GM20000 (cell line): ENCODE measurements at regions not wholly inside any gene's neighbourhood (a gene's known extent, or its start where the extent isn't known, plus 50 kb on each side); places are given as distances from the start of the nearest gene placed in this dataset.
"Not testable (repeated sequence)": the region's sequence is repeated elsewhere in the genome, so short reads cannot be mapped to it uniquely, and the experiment has no call there.

Experiments used
- DNase-seq: peaks from one replicate; pipeline ENCODE4 v3.0.0; 2012; ENCODE audit warnings: low spot score
- TF ChIP-seq, protein P1 (sequence below): IDR thresholded peaks from 2 replicates; pipeline ENCODE4 v1.5.1; 2012; ENCODE audit warnings: mild to moderate bottlenecking, control low read depth; ENCODE audit errors: extremely low read depth, missing control alignments

DNA sequence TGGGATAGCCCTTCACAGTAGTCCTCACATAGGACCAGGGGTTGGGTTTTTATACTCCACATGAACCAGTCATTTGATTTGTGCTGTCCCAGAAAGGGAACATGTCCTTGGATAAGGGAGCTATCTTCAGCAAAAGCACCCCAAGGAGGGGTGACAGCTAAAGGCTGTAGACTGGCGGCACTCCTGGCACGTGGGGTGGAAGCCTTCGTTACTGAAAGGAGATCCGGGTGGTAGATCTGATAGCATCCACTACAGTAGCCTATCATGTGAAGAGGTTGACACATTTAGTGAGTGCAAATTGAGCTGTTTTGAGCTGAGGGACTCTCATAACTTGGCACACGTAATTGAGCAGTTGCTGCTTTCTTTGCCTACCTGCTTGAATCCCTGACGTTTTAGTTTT is 588.8 kb upstream of the GOLIM4 start:
- TF ChIP-seq, protein P1, sequence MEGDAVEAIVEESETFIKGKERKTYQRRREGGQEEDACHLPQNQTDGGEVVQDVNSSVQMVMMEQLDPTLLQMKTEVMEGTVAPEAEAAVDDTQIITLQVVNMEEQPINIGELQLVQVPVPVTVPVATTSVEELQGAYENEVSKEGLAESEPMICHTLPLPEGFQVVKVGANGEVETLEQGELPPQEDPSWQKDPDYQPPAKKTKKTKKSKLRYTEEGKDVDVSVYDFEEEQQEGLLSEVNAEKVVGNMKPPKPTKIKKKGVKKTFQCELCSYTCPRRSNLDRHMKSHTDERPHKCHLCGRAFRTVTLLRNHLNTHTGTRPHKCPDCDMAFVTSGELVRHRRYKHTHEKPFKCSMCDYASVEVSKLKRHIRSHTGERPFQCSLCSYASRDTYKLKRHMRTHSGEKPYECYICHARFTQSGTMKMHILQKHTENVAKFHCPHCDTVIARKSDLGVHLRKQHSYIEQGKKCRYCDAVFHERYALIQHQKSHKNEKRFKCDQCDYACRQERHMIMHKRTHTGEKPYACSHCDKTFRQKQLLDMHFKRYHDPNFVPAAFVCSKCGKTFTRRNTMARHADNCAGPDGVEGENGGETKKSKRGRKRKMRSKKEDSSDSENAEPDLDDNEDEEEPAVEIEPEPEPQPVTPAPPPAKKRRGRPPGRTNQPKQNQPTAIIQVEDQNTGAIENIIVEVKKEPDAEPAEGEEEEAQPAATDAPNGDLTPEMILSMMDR = no peak
- DNase-seq = no peak

DNA sequence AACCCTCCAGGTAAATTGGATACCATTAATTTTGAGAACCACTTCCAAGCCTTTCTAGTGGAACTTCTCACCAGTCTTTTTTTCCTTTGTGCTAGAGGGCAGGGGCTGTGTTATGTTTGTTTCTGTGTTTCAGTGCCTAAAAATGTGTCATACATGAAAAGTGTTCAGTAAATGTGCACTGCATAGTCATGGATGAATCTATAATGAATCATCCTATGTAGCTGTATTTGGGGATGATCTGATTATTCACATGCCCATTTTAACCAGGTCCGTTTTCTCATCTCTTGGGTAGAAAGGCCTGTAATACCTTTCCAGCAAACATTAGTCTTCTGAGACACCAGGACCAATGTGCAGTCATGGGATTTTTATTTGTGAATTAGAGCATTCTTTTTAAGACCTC is 583.0 kb upstream of the GOLIM4 start:
- no peak for DNase-seq

DNA sequence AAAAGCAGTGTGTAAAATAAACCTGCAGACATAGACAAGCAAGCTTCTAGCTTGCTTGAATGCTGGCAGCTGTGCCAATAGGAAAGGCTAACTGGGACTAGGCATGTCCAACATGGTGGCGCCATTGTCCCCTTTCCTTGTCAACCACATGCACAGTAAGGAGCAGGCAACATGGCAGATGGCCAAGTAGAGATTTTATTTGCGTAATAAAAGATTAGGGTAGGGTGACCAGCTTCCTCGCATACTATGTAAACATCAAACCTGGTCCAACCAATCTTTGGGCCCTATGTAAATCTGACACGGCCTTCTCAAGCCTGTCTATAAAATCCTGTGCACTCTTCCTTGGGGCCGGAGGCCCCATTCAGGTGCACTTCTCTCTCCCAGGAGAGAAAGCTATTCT is 575.4 kb upstream of the GOLIM4 start:
- no peak for DNase-seq

More for the DNA sequence above, 583.0 kb upstream of the GOLIM4 start:
- TF ChIP-seq, protein P1 = no peak

DNA sequence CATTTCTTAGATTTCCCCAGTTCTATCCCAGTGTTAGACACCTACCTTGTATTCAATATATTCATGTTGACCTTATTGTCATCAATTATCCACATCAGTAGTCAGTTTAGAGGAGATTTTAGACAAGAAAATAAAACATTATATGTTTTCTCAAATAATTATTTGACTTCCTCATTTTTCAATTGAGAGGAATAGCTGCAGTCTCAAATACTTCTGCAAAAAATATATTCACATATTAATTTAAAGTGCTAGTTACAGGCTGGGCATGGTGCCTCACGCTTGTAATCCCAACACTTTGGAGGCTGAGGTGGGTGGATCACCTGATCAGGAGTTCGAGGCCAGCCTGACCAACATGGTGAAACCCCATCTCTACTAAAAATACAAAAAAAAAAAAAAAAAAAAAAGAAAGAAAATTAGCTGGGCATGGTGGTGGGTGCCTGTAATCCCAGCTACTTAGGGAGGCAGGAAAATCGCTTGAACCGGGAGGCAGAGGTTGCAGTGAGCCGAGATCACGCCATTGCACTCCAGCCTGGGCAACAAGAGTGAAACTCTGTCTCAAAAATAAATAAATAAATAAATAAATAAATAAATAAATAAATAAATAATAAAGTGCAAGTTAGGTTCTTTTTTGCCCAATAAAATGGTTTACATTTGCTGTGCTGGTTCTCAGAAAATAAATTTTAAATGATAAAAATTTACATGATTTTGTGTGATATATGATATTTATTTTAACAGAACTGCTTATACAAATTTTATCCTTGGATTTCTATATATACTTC is 565.3 kb upstream of the GOLIM4 start:
- not testable (repeated sequence) for DNase-seq

More for the DNA sequence above, 575.4 kb upstream of the GOLIM4 start:
- TF ChIP-seq, protein P1 = no peak

DNA sequence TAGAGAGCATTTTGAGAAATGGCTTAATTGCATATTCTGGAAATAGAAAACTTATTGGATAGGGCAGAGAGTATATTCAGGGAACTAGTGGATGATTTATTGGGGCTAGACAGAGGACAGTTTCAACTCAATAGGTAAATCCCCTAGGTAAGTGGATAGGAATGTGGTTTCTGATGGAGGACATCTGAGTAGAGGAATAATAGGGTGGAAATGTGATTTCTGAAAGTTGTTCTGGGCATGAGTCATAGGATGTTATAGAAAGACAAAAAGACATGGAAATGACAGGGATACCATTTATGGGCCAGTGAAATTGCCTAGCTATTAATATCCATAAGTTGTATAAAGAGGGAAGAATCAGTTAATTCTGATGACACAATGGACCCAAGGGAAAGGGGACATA is 563.3 kb upstream of the GOLIM4 start:
- DNase-seq = no peak
- TF ChIP-seq, protein P1 = no peak

DNA sequence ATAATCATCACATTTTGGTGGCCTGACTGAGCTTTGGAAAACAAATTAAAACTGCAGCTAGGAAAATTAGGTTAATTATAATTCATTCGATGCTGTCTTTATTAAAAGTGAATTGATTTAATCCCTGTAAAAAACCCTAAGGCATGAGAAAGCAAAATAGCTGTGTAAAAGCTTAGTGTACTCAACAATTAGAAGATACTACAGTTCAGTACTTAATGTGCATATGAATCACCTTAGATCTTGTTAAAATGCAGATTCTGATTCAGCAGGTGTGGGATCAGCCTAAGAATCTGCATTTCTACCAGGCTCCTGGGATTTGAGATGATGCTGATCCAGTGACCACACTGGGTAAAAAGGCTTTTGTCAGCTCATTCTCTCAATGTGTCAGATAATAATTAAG is 559.9 kb upstream of the GOLIM4 start:
- no peak for DNase-seq
- TF ChIP-seq, protein P1 = no peak

DNA sequence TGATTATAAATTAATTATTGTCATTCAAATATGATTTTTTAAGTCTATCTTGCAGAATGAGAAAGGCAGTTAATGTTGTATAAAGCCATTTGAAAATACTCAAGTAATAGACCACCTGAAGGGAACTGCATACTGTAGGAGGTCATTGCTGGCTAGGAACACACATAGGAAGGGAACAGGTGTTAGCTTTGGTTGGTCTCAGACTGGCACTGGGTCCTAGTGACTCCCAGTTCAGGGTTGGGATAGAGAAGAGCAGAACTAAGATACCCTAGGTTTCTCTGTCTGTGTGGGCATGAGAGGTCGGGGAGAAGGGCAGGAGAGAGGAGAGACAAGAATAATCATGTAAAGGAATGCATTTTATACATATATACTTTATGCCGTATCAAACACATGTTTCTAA is 559.0 kb upstream of the GOLIM4 start:
- no peak for DNase-seq
- TF ChIP-seq, protein P1 = no peak

DNA sequence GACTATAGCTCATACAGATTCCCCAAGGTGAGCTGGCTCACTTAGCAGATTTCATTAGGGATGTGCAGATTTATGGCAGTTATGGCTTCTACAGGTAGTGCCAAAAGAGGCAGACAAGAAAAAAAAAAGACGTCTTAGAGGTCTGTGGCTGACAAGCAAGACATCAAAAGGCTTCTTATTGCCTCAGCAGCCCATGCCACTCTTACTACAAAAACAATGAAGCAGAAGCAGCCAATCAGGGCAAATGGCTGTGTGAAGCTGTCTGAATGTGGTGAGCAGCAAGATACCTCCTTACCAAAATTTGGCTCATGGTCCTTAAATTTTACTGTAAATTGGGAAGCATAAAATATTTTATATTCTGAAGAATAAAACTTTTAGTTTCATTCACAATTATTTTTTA is 557.5 kb upstream of the GOLIM4 start:
- TF ChIP-seq, protein P1 = no peak

More for the DNA sequence above, 557.5 kb upstream of the GOLIM4 start:
- DNase-seq = no peak
